ENCODE measurements at regions not wholly inside any gene's neighbourhood (a gene's known extent, or its start where the extent isn't known, plus 50 kb on each side); places are given as distances from the start of the nearest gene placed in this dataset.

DNA sequence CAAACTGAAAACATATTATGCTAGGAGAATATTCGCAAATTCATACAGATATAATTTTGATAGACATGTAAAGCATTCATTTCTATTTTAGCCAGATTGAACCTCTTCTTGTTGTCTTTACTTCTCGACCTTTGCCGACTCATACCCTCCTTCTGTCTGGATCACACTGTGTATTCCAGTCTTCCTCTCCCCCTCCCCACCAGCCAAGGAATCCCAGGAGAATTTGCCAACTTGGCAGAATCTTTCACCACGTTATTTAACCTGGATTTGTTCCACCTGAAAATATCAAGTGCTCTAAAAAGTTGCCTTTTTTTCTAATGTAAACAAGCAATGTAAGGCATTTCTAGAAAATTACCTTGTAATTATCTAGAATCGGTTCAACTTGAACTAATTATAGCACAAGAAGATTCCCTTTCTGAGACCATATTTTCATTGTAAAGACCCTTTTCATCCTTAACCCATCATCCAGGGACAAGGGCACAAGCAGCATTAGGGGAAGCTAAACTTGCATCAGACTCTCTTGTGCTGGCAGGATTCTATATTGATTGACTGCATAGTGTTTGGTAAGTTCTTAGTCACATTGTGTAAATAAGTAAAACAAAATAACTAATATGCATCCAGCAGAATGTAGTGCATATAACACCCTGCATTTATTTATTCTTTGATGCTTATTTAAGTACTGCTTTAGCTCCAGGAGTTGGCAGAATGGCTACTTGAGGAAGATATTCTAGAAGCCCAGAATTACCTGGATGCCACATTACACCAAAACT is 1328.7 kb upstream of the NXPH2 start:
- no peak overlapping the region for H3K4me3 ChIP-seq (ENCODE audit: low read length)
- H3K9ac ChIP-seq (ENCODE audit: low read length): no peak overlapping the region

GRCh38 chr2:140091926-140092325 is 1311.7 kb upstream of the NXPH2 start:
- Histone ChIP-seq H3K79me2 (replicated peaks; ENCODE audit: insufficient read depth, low read length) (no peaks in the 10 kb centered on the region), H3F3A (ENCODE audit: insufficient read depth, low read length, poor library complexity, severe bottlenecking) (no peaks in the 10 kb centered on the region), H3K4me2 (ENCODE audit: low read length) (no peak overlapping the region), H3K4me3 (ENCODE audit: low read length) (no peak overlapping the region), H4K20me1 (ENCODE audit: insufficient read depth) (no peaks in the 10 kb centered on the region), H3K9me2 (ENCODE audit: insufficient read depth, low read length) (no peaks in the 10 kb centered on the region), H3K9me3 (ENCODE audit: low read length) (no peaks in the 10 kb centered on the region), H2AFZ (ENCODE audit: low read depth, low read length) (no peak overlapping the region), H3K36me3 (ENCODE audit: insufficient read depth, low read length) (no peaks in the 10 kb centered on the region), H3K9ac (ENCODE audit: low read length) (no peak overlapping the region), H3K27ac (ENCODE audit: low read length) (no peak overlapping the region), H3K27me3 (ENCODE audit: insufficient read depth, low read depth, low read length) (no peaks in the 10 kb centered on the region)
- no peak for TF ChIP-seq EZH2 (IDR thresholded peaks at IDR 0.05; ENCODE audit: borderline replicate concordance, insufficient read depth, low read length, poor library complexity, severe bottlenecking)
- no peak for TF ChIP-seq MXI1 (conservative IDR thresholded peaks at IDR 0.05; ENCODE audit: poor library complexity, severe bottlenecking)
- no peak for TF ChIP-seq POLR2AphosphoS5 (IDR thresholded peaks at IDR 0.05)
- TF ChIP-seq TAF1 (IDR thresholded peaks at IDR 0.05; ENCODE audit: low read depth): no peak
- no peak for TF ChIP-seq EP300 (conservative IDR thresholded peaks at IDR 0.05; ENCODE audit: poor library complexity, severe bottlenecking)
- no peak for TF ChIP-seq SMC3 (conservative IDR thresholded peaks at IDR 0.05; ENCODE audit: poor library complexity)
- TF ChIP-seq REST (IDR thresholded peaks at IDR 0.05; ENCODE audit: borderline replicate concordance): no peak
- no peak for TF ChIP-seq RAD21 (conservative IDR thresholded peaks at IDR 0.05)

More for the DNA sequence above, 1328.7 kb upstream of the NXPH2 start:
- no peaks in the 10 kb centered on the region for H4K20me1 ChIP-seq (ENCODE audit: insufficient read depth)
- no peak overlapping the region for H3K4me2 ChIP-seq (ENCODE audit: low read length)
- no peak overlapping the region for H2AFZ ChIP-seq (ENCODE audit: low read depth, low read length)
- H3K27ac ChIP-seq (ENCODE audit: low read length): no peak overlapping the region
- no peaks in the 10 kb centered on the region for H3K79me2 ChIP-seq (replicated peaks; ENCODE audit: insufficient read depth, low read length)
- H3K9me3 ChIP-seq (ENCODE audit: low read length): no peaks in the 10 kb centered on the region
- H3K36me3 ChIP-seq (ENCODE audit: insufficient read depth, low read length): no peaks in the 10 kb centered on the region
- no peaks in the 10 kb centered on the region for H3F3A ChIP-seq (ENCODE audit: insufficient read depth, low read length, poor library complexity, severe bottlenecking)
- H3K27me3 ChIP-seq (ENCODE audit: insufficient read depth, low read depth, low read length): no peaks in the 10 kb centered on the region
- no peak for TF ChIP-seq SMC3 (conservative IDR thresholded peaks at IDR 0.05; ENCODE audit: poor library complexity)
- no peak for TF ChIP-seq EP300 (conservative IDR thresholded peaks at IDR 0.05; ENCODE audit: poor library complexity, severe bottlenecking)
- no peak for TF ChIP-seq EZH2 (IDR thresholded peaks at IDR 0.05; ENCODE audit: borderline replicate concordance, insufficient read depth, low read length, poor library complexity, severe bottlenecking)
- TF ChIP-seq MXI1 (conservative IDR thresholded peaks at IDR 0.05; ENCODE audit: poor library complexity, severe bottlenecking): no peak
- TF ChIP-seq, protein P1, sequence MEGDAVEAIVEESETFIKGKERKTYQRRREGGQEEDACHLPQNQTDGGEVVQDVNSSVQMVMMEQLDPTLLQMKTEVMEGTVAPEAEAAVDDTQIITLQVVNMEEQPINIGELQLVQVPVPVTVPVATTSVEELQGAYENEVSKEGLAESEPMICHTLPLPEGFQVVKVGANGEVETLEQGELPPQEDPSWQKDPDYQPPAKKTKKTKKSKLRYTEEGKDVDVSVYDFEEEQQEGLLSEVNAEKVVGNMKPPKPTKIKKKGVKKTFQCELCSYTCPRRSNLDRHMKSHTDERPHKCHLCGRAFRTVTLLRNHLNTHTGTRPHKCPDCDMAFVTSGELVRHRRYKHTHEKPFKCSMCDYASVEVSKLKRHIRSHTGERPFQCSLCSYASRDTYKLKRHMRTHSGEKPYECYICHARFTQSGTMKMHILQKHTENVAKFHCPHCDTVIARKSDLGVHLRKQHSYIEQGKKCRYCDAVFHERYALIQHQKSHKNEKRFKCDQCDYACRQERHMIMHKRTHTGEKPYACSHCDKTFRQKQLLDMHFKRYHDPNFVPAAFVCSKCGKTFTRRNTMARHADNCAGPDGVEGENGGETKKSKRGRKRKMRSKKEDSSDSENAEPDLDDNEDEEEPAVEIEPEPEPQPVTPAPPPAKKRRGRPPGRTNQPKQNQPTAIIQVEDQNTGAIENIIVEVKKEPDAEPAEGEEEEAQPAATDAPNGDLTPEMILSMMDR (IDR thresholded peaks at IDR 0.05; ENCODE audit: poor library complexity, severe bottlenecking): no peak
- no peak for TF ChIP-seq RAD21 (conservative IDR thresholded peaks at IDR 0.05)
- no peak for TF ChIP-seq POLR2AphosphoS5 (IDR thresholded peaks at IDR 0.05)
- TF ChIP-seq REST (IDR thresholded peaks at IDR 0.05; ENCODE audit: borderline replicate concordance): no peak
- TF ChIP-seq TAF1 (IDR thresholded peaks at IDR 0.05; ENCODE audit: low read depth): no peak
- H3K9me2 ChIP-seq (ENCODE audit: insufficient read depth, low read length): no peaks in the 10 kb centered on the region
